ENCODE measurements at regions not wholly inside any gene's neighbourhood (a gene's known extent, or its start where the extent isn't known, plus 50 kb on each side); places are given as distances from the start of the nearest gene placed in this dataset.

DNA sequence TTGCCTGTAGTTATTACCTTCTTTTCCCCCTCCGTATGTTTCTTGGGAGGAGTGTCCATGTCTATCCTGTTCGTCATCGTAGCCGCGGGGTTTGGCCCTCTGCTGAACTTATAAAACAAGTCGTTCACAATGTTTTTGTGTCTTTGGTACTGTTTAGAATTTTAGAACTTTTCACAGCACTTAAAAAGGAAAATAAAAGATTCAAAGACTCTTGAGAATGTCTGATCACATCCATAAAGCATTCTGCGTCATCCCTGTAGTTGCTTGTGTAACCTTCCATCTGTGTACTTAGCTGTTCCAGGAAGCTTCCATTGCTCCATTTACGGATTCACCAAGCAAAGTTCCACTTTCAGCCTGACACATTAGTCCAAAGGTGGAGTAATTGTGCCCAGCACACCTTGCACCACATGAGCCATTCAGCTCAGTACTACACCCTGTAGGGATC is 677.1 kb upstream of the NR2F2 start:
- Histone ChIP-seq H4K20me1 (ENCODE audit: insufficient read depth, low read length) (no peaks in the 10 kb centered on the region), H3K4me3 (ENCODE audit: low read depth, low read length, poor library complexity, severe bottlenecking) (no peak overlapping the region), H3F3A (ENCODE audit: insufficient read depth, low read length) (no peaks in the 10 kb centered on the region), H3K27ac (ENCODE audit: low read depth, low read length, poor library complexity, severe bottlenecking) (no peak overlapping the region), H3K27me3 (ENCODE audit: insufficient read depth, low read length) (no peaks in the 10 kb centered on the region), H3K4me2 (ENCODE audit: low read length) (no peak overlapping the region), H3K9ac (ENCODE audit: low read length) (no peak overlapping the region), H3K4me1 (ENCODE audit: insufficient read depth, low read length, severe bottlenecking) (no peaks in the 10 kb centered on the region), H3K9me3 (ENCODE audit: low read length) (no peaks in the 10 kb centered on the region), H2AFZ (ENCODE audit: low read length) (no peak overlapping the region), H3K36me3 (ENCODE audit: insufficient read depth, low read length) (no peaks in the 10 kb centered on the region), H3K79me2 (ENCODE audit: insufficient read depth, low read length) (no peaks in the 10 kb centered on the region), H3K9me2 (ENCODE audit: low read depth, low read length) (no peaks in the 10 kb centered on the region)
- TF ChIP-seq EZH2 (IDR thresholded peaks at IDR 0.05; ENCODE audit: borderline replicate concordance, low read length), result no peak
- TF ChIP-seq, protein P1, sequence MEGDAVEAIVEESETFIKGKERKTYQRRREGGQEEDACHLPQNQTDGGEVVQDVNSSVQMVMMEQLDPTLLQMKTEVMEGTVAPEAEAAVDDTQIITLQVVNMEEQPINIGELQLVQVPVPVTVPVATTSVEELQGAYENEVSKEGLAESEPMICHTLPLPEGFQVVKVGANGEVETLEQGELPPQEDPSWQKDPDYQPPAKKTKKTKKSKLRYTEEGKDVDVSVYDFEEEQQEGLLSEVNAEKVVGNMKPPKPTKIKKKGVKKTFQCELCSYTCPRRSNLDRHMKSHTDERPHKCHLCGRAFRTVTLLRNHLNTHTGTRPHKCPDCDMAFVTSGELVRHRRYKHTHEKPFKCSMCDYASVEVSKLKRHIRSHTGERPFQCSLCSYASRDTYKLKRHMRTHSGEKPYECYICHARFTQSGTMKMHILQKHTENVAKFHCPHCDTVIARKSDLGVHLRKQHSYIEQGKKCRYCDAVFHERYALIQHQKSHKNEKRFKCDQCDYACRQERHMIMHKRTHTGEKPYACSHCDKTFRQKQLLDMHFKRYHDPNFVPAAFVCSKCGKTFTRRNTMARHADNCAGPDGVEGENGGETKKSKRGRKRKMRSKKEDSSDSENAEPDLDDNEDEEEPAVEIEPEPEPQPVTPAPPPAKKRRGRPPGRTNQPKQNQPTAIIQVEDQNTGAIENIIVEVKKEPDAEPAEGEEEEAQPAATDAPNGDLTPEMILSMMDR (IDR thresholded peaks at IDR 0.05; ENCODE audit: low read length), result no peak

DNA sequence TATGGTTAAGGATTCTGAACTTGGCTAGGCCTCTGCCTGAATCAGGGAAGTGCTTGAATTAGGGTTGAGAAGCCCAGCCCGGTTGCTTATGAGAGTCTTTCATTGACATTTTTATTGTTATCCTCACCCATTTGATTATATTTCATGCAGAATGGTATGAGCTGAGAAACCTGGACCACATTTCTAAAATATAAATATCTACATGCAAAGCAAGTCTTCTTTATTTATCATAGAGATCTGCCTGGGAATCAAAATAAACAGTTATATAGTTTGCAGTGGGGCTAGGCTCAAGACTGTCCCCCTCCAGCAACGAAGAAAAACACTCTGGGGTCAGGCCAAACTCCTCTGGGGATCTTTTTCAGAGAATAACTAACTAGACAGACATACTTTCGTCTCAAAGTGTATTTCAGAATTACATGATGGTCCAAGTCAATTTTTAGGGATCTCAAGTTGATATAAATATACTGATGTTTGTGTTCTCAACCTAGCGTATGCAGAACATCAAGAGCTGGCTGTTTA is 675.4 kb upstream of the NR2F2 start:
- Histone ChIP-seq H3K27ac (ENCODE audit: low read depth, low read length, poor library complexity, severe bottlenecking) (no peak overlapping the region), H3K9me2 (ENCODE audit: low read depth, low read length) (no peaks in the 10 kb centered on the region), H3K4me1 (ENCODE audit: insufficient read depth, low read length, severe bottlenecking) (no peaks in the 10 kb centered on the region), H3K4me3 (ENCODE audit: low read depth, low read length, poor library complexity, severe bottlenecking) (no peak overlapping the region), H3K9ac (ENCODE audit: low read length) (no peak overlapping the region), H3K9me3 (ENCODE audit: low read length) (no peaks in the 10 kb centered on the region), H4K20me1 (ENCODE audit: insufficient read depth, low read length) (no peaks in the 10 kb centered on the region), H3F3A (ENCODE audit: insufficient read depth, low read length) (no peaks in the 10 kb centered on the region), H3K36me3 (ENCODE audit: insufficient read depth, low read length) (no peaks in the 10 kb centered on the region), H3K27me3 (ENCODE audit: insufficient read depth, low read length) (no peaks in the 10 kb centered on the region), H3K79me2 (ENCODE audit: insufficient read depth, low read length) (no peaks in the 10 kb centered on the region), H2AFZ (ENCODE audit: low read length) (no peak overlapping the region), H3K4me2 (ENCODE audit: low read length) (no peak overlapping the region)
- no peak for TF ChIP-seq EZH2 (IDR thresholded peaks at IDR 0.05; ENCODE audit: borderline replicate concordance, low read length)
- TF ChIP-seq, protein P1 (IDR thresholded peaks at IDR 0.05; ENCODE audit: low read length), result no peak

DNA sequence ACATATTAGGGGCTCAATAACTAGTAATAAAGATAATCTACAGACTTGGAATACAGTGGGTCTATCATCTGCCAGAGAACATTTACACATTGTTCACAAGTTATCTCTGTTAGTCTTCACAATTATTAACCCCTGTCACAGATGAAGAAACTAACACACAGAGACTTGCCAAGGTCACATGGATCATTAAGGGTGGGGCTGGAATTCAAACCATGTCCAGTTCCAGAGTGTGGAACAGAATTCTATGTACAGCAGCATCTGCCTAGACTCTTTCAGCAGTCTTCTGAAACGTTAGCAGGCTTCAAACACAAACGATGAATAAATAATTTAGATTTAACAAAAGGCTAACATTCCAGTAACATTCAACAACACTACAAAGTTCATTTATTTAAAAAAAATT is 673.9 kb upstream of the NR2F2 start:
- H3K9me3 ChIP-seq (ENCODE audit: low read length), result no peaks in the 10 kb centered on the region
- H3F3A ChIP-seq (ENCODE audit: insufficient read depth, low read length), result no peaks in the 10 kb centered on the region
- H3K9me2 ChIP-seq (ENCODE audit: low read depth, low read length), result no peaks in the 10 kb centered on the region
- H3K27ac ChIP-seq (ENCODE audit: low read depth, low read length, poor library complexity, severe bottlenecking), result no peak overlapping the region
- no peak overlapping the region for H2AFZ ChIP-seq (ENCODE audit: low read length)
- H3K4me2 ChIP-seq (ENCODE audit: low read length), result no peak overlapping the region
- no peak overlapping the region for H3K4me3 ChIP-seq (ENCODE audit: low read depth, low read length, poor library complexity, severe bottlenecking)
- no peak overlapping the region for H3K9ac ChIP-seq (ENCODE audit: low read length)
- TF ChIP-seq, protein P1 (IDR thresholded peaks at IDR 0.05; ENCODE audit: low read length), result no peak
- no peak for TF ChIP-seq EZH2 (IDR thresholded peaks at IDR 0.05; ENCODE audit: borderline replicate concordance, low read length)
- H4K20me1 ChIP-seq (ENCODE audit: insufficient read depth, low read length), result no peaks in the 10 kb centered on the region
- H3K27me3 ChIP-seq (ENCODE audit: insufficient read depth, low read length), result no peaks in the 10 kb centered on the region
- no peaks in the 10 kb centered on the region for H3K36me3 ChIP-seq (ENCODE audit: insufficient read depth, low read length)
- H3K4me1 ChIP-seq (ENCODE audit: insufficient read depth, low read length, severe bottlenecking), result no peaks in the 10 kb centered on the region
- H3K79me2 ChIP-seq (ENCODE audit: insufficient read depth, low read length), result no peaks in the 10 kb centered on the region
